Dendritic cell treated with granulocyte-macrophage colony-stimulating factor and Interleukin-4, amounts not matched to agents 40 ng/mL and 50 ng/mL, for 4 days (primary cell): ENCODE measurements at regions not wholly inside any gene's neighbourhood (a gene's known extent, or its start where the extent isn't known, plus 50 kb on each side); places are given as distances from the start of the nearest gene placed in this dataset.
A peak's percentile ranks its signal among the peaks of the same experiment; 100 is the strongest.

Experiments
- H3K27ac Mint-ChIP-seq: one replicate; pipeline ENCODE4 v1.8.0; 2022; ENCODE audit warnings: mild to moderate bottlenecking, mixed read lengths
- H3K27me3 Mint-ChIP-seq: one replicate; pipeline ENCODE4 v1.8.0; 2022; ENCODE audit warnings: mild to moderate bottlenecking, mixed read lengths
- H3K36me3 Mint-ChIP-seq: one replicate; pipeline ENCODE4 v1.8.0; 2022; ENCODE audit warnings: low read depth, mixed read lengths
- H3K4me1 Mint-ChIP-seq: one replicate; pipeline ENCODE4 v1.8.0; 2022; ENCODE audit warnings: low read depth, mixed read lengths
- H3K4me3 Mint-ChIP-seq: one replicate; pipeline ENCODE4 v1.8.0; 2022; ENCODE audit warnings: mild to moderate bottlenecking, moderate library complexity, mixed read lengths
- H3K9me3 Mint-ChIP-seq: one replicate; pipeline ENCODE4 v1.8.0; 2022; ENCODE audit warnings: mixed read lengths
- intact Hi-C: fragments of 100-400 bp; cut with micrococcal nuclease; formaldehyde crosslinking; loops from one replicate; pipeline ENCODE4 v1.15.0; 2022

- Mint-ChIP-seq H3K4me3 (no peak overlapping the region), H3K36me3 (peaks cover 12% of the 10 kb centered on the region), H3K27me3 (peaks cover 19% of the 10 kb centered on the region), H3K9me3 (peaks cover 21% of the 10 kb centered on the region), H3K4me1 (peaks cover 9% of the 10 kb centered on the region), H3K27ac (no peak overlapping the region)
- intact Hi-C loops: no loop called here
These were observed 54.0 kb upstream of the PRPS1L1 start for GRCh38 chr7:18081617-18082016.

GRCh38 chr7:18082169-18082568 lies 54.5 kb upstream of the PRPS1L1 start:
- H3K4me1 Mint-ChIP-seq: peaks cover 9% of the 10 kb centered on the region
- H3K27ac Mint-ChIP-seq: no peak overlapping the region
- H3K9me3 Mint-ChIP-seq: peaks cover 21% of the 10 kb centered on the region
- no peak overlapping the region for H3K4me3 Mint-ChIP-seq
- peaks cover 17% of the 10 kb centered on the region for H3K36me3 Mint-ChIP-seq
- H3K27me3 Mint-ChIP-seq: peaks cover 23% of the 10 kb centered on the region
- intact Hi-C loops: no loop called here

GRCh38 chr7:18086165-18087025 lies 58.7 kb upstream of the PRPS1L1 start:
- intact Hi-C loops: no loop called here
- Mint-ChIP-seq H3K27ac (peak overlapping the region; percentile 46), H3K27me3 (peaks cover 40% of the 10 kb centered on the region), H3K4me1 (peaks cover 9% of the 10 kb centered on the region), H3K4me3 (peak overlapping the region; percentile 90), H3K9me3 (peaks cover 13% of the 10 kb centered on the region), H3K36me3 (peaks cover 15% of the 10 kb centered on the region)

GRCh38 chr7:18087026-18087686 lies 59.5 kb upstream of the PRPS1L1 start:
- peaks cover 40% of the 10 kb centered on the region for H3K27me3 Mint-ChIP-seq
- peaks cover 9% of the 10 kb centered on the region for H3K4me1 Mint-ChIP-seq
- peaks cover 6% of the 10 kb centered on the region for H3K9me3 Mint-ChIP-seq
- H3K36me3 Mint-ChIP-seq: peaks cover 11% of the 10 kb centered on the region
- intact Hi-C loops: no loop called here
- peak overlapping the region; percentile 90 for H3K4me3 Mint-ChIP-seq
- no peak overlapping the region for H3K27ac Mint-ChIP-seq

GRCh38 chr7:18087687-18088078 lies 60.0 kb upstream of the PRPS1L1 start:
- H3K27me3 Mint-ChIP-seq: peaks cover 40% of the 10 kb centered on the region
- peak overlapping the region; percentile 90 for H3K4me3 Mint-ChIP-seq
- intact Hi-C loops: no loop called here

GRCh38 chr7:18096087-18096486 lies 68.4 kb upstream of the PRPS1L1 start:
- Mint-ChIP-seq H3K27me3 (no peaks in the 10 kb centered on the region), H3K9me3 (peaks cover 17% of the 10 kb centered on the region), H3K4me1 (no peaks in the 10 kb centered on the region), H3K4me3 (no peak overlapping the region), H3K36me3 (no peaks in the 10 kb centered on the region), H3K27ac (no peak overlapping the region)
- intact Hi-C loops: no loop called here

More at GRCh38 chr7:18087687-18088078, 60.0 kb upstream of the PRPS1L1 start:
- Mint-ChIP-seq H3K4me1 (peaks cover 9% of the 10 kb centered on the region), H3K27ac (no peak overlapping the region), H3K36me3 (peaks cover 11% of the 10 kb centered on the region), H3K9me3 (peaks cover under 1% of the 10 kb centered on the region)

GRCh38 chr7:18102576-18102975 lies 74.9 kb upstream of the PRPS1L1 start:
- Mint-ChIP-seq H3K27me3 (no peaks in the 10 kb centered on the region), H3K4me1 (no peaks in the 10 kb centered on the region)
- intact Hi-C loops: no loop called here

GRCh38 chr7:18103436-18104218 lies 76.0 kb upstream of the PRPS1L1 start:
- Mint-ChIP-seq H3K27me3 (no peaks in the 10 kb centered on the region), H3K4me1 (no peaks in the 10 kb centered on the region), H3K27ac (no peak overlapping the region), H3K36me3 (no peaks in the 10 kb centered on the region), H3K9me3 (peaks cover 21% of the 10 kb centered on the region), H3K4me3 (no peak overlapping the region)
- intact Hi-C loops: no loop called here

More at GRCh38 chr7:18102576-18102975, 74.9 kb upstream of the PRPS1L1 start:
- peaks cover 21% of the 10 kb centered on the region for H3K9me3 Mint-ChIP-seq
- no peak overlapping the region for H3K4me3 Mint-ChIP-seq
- H3K36me3 Mint-ChIP-seq: no peaks in the 10 kb centered on the region
- H3K27ac Mint-ChIP-seq: no peak overlapping the region

GRCh38 chr7:18109762-18110161 lies 82.1 kb upstream of the PRPS1L1 start:
- H3K4me1 Mint-ChIP-seq: no peaks in the 10 kb centered on the region
- H3K27ac Mint-ChIP-seq: no peak overlapping the region
- H3K9me3 Mint-ChIP-seq: no peaks in the 10 kb centered on the region
- H3K4me3 Mint-ChIP-seq: no peak overlapping the region
- intact Hi-C loops: no loop called here
- H3K36me3 Mint-ChIP-seq: no peaks in the 10 kb centered on the region
- no peaks in the 10 kb centered on the region for H3K27me3 Mint-ChIP-seq

GRCh38 chr7:18116661-18117060 lies 89.0 kb upstream of the PRPS1L1 start:
- H3K36me3 Mint-ChIP-seq: no peaks in the 10 kb centered on the region
- intact Hi-C loops: no loop called here
- no peak overlapping the region for H3K27ac Mint-ChIP-seq
- no peaks in the 10 kb centered on the region for H3K27me3 Mint-ChIP-seq
- no peak overlapping the region for H3K4me3 Mint-ChIP-seq
- H3K9me3 Mint-ChIP-seq: no peaks in the 10 kb centered on the region
- H3K4me1 Mint-ChIP-seq: no peaks in the 10 kb centered on the region

- no peak overlapping the region for H3K4me3 Mint-ChIP-seq
These were observed 89.8 kb upstream of the PRPS1L1 start for GRCh38 chr7:18117482-18117881.

GRCh38 chr7:18119985-18120384 lies 92.3 kb upstream of the PRPS1L1 start:
- H3K27me3 Mint-ChIP-seq: no peaks in the 10 kb centered on the region
- H3K4me3 Mint-ChIP-seq: no peak overlapping the region
- intact Hi-C loops: no loop called here
- H3K4me1 Mint-ChIP-seq: no peaks in the 10 kb centered on the region
- no peak overlapping the region for H3K27ac Mint-ChIP-seq
- no peaks in the 10 kb centered on the region for H3K9me3 Mint-ChIP-seq
- H3K36me3 Mint-ChIP-seq: no peaks in the 10 kb centered on the region

More at GRCh38 chr7:18117482-18117881, 89.8 kb upstream of the PRPS1L1 start:
- Mint-ChIP-seq H3K27me3 (no peaks in the 10 kb centered on the region), H3K36me3 (no peaks in the 10 kb centered on the region), H3K9me3 (no peaks in the 10 kb centered on the region), H3K27ac (no peak overlapping the region), H3K4me1 (no peaks in the 10 kb centered on the region)
- intact Hi-C loops: no loop called here

GRCh38 chr7:18123508-18124239 lies 96.0 kb upstream of the PRPS1L1 start:
- Mint-ChIP-seq H3K4me3 (no peak overlapping the region), H3K4me1 (no peaks in the 10 kb centered on the region), H3K27me3 (no peaks in the 10 kb centered on the region), H3K27ac (no peak overlapping the region), H3K9me3 (no peaks in the 10 kb centered on the region), H3K36me3 (no peaks in the 10 kb centered on the region)
- intact Hi-C loops: no loop called here
